ENCODE measurements at regions not wholly inside any gene's neighbourhood (a gene's known extent, or its start where the extent isn't known, plus 50 kb on each side); places are given as distances from the start of the nearest gene placed in this dataset.

- no peak for DNase-seq
These were observed 1059.0 kb upstream of the PRMT6 start for GRCh38 chr1:105997516-105997915.

DNA sequence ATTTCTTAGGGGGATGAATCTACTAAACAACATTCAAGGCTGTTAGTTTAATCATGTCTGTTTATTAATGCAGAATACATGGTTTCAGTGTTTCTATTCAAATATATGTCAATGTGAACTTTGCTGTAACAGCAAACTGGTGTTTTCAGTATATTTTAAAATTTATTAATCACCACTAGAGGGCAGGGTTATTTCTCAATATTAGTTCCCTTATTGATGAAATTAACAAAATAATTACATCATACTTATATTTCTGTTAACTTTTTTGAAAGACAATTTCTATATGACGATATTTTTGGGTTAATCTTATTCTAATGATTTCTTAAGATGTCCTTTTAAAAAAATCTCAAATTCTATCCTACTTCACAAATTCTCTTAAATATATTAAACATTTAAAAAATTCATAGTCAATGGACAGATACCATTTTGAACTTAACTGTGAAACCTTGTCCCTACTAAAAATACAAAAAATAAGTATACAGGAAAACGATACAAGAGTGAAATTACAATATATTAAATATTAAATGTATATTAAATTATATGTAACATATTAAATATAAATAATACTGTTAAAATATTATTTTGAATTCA, 1034.1 kb upstream of the PRMT6 start:
- DNase-seq: no peak

DNA sequence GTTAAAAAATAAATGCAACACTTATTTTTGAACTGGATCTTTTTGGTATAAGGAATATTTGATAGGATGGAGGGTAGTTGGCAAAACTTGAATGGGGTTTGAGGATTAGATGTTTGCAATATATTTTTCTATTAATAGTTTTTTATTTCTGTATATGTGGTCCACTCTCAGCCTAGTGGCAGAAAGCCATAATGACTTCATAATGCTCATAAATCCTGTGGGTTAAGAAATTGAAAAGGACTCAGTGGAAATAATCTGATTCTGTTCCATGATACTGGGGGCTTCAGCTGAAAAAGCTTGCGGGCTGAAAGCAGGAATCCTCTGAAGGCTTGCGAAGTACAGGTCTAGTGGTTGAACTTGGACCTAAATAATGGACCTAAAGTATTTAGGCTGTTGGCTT, 1028.6 kb upstream of the PRMT6 start:
- DNase-seq: no peak

DNA sequence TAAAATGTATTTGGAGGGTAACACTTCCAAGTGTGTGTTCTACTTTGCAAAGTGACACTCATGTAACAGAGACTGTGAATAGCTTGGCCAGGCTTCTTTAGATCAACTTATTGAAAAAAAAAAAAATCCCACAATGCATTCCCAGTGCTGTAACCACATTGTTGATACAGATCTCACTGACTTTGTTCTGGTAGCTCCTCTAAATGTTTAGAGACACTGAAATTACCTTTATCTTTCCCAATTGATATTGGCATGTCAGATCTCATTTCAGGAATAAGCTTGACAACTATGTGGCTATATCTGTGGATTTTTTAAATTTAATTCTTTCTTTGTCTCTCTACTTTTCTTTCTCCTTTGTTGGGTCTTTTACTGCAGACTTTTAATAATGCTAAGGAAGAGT, 1018.9 kb upstream of the PRMT6 start:
- DNase-seq: no peak

DNA sequence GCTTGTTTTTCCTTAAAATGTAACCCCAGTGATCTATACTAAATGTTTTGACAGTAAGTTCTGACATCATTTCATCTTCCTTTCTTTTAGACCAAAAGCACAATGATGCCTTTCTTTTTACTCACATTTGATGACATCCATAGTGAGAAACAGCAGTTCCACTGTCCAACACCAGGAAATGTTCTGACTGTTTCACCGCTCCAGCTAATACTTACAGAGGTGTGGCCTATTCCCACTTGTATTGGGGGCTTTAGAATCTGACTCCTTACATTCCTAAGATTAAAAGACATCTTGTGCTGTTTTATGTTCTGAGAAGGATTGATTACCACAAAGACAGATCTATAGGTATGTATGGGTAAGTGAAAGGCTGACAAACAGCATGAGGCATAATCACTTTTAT, 1018.2 kb upstream of the PRMT6 start:
- no peak for DNase-seq

- DNase-seq: no peak
These were observed 1012.5 kb upstream of the PRMT6 start for GRCh38 chr1:106043971-106044370.

GRCh38 chr1:106047210-106047609, 1009.3 kb upstream of the PRMT6 start:
- DNase-seq: no peak

DNA sequence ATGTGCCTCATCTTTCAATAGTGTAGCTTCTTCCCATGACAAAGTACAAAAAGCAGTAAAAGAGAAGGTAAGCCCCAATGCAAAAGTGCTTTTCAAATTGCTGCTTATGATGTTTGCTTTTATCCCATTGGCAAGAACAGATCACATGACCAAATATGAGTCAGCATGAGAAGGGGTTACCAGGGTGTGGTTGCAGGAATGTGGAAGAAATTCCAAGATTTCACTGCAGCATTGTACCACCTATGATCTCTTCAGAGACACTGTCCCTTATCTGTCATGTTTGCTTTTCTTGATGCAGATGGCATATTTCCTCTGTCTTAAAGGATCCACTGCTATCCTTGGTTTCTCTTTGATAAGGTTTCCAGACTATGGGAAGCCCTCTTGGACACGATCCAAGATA, 1006.9 kb upstream of the PRMT6 start:
- DNase-seq: no peak

DNA sequence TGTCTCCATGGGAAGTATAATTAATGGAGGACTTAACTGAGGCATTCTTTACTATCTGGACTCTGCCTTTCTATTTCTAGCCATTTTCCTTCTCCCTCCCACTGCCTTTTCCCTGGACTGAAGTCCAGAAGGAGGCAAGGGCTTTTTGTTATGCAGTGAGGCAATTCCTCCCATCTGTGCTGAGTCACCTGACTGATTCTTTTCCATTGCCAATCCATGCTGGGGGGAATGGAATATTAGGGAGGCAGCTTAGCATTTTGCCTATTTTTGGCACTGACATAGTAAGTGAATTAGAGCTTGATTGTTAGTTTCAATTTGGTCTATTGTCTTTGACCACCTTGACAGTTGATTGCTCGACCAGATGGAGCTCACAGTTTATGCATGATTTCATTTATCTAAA, 1000.6 kb upstream of the PRMT6 start:
- DNase-seq: no peak

GRCh38 chr1:106061586-106062495, 994.6 kb upstream of the PRMT6 start:
- DNase-seq: no peak

DNA sequence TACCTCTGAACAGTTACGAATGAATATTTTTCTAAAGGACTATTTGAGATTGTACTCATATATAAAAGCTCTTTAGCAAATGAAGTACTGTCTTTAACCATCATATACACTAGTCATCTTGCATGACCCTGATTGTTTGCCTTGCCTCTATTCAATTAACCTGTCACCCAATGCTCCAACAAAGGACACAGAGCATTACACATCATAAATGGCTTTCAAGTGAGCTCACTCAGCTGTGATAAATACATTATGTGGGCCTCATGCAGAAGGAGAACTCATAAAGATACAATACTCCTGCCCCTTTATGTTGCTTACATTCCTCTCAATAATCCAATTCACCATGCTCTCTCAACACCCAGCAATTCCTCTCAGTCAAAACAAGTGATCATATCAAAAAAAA, 993.0 kb upstream of the PRMT6 start:
- DNase-seq: no peak

- no peak for DNase-seq
These were observed 983.4 kb upstream of the PRMT6 start for GRCh38 chr1:106072909-106073600.

GRCh38 chr1:106080608-106081325, 975.7 kb upstream of the PRMT6 start:
- no peak for DNase-seq

DNA sequence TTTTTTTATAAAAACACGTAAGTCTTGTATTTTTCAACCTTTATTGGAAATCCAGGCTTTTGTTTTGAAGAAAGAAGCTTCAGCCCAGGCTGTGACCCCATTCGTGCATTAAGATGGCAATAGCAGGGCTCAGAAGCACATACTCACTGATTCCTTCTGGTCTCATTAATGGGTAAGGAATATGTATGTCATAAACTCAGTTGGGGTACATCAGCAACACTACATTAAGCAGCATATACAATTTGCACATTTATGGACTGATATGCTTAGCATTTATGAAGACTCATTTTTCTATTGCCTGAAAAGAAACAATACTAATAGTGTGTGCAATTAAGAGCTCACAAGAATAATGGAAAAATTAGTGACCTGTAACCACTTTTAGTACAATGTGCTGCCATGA, 945.4 kb upstream of the PRMT6 start:
- DNase-seq: no peak

GRCh38 chr1:106113851-106114250, 942.6 kb upstream of the PRMT6 start:
- DNase-seq: no peak

GRCh38 chr1:106120789-106121188, 935.7 kb upstream of the PRMT6 start:
- no peak for DNase-seq

DNA sequence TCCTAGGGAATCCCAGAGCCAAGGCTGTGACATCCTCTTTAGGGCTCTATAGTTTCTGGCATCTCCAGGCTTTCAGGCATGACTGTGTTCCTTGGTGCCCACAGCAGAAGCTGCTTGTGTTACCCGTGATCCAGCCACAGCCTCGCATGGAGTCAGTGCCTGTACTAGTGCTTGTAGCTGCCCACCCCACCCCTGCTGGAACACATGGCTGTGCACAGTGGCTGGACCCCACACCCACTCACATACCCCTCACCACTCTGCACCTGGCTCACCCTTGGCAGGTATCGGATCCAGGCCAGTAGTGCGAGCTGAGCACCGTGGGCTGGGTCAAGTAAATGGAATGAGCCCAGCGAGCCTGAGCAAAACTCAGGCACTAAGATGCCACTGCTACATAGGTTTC, 934.7 kb upstream of the PRMT6 start:
- DNase-seq: no peak

GRCh38 chr1:106134561-106134960, 921.9 kb upstream of the PRMT6 start:
- no peak for DNase-seq

DNA sequence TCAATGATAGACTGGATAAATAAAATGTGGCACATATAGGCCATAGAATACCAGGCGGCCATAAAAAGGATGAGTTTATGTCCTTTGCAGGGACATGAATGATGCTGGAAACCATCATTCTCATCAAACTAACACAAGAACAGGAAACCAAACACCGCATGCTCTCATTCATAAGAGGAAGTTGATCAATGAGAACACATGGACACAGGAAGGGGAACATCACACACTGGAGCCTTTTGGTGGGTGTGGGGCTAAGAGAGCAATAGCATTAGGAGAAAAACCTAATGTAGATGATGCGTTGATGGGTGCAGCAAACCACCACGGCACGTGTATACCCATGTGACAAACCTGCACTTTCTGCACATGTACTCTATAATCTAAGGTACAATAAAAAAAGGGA, 883.4 kb upstream of the PRMT6 start:
- no peak for DNase-seq

GRCh38 chr1:106178791-106179190, 877.7 kb upstream of the PRMT6 start:
- DNase-seq: no peak

DNA sequence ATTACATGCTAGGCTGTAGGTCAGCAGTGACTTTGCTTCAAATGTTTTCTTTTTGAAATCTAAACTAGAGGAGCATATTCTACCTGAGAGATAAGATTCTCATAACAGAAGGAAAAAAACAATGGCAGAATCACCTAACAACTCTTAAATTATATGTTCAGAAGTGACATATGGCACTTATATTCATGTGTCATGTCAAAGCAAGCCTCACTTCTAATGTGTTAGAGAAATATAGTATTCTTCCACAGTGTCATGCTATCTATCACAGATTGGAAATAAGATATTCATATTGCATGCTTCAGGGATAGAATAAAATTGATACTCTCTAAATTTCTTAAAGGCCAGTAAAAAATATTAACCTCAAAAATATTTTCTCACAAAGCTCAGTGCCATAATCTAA, 874.6 kb upstream of the PRMT6 start:
- DNase-seq: no peak

DNA sequence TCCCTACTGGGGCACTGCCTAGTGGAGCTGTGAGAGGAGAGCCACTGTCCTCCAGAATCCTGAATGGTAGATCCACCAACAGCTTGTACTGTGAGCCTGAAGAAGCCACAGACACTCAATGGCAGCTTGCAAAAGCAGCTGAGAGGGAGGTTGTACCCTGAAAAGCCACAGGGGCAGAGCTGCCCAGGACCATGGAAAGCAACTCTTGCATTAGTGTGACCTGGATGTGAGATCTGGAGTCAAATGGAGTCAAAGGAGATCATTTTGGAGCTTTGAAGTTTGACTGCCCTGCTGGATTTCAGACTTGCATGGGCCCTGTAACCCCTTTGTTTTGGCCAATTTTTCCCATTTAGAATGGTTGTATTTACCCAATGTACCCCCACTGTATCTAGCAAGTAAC, 871.4 kb upstream of the PRMT6 start:
- no peak for DNase-seq

- no peak for DNase-seq
These were observed 866.7 kb upstream of the PRMT6 start for GRCh38 chr1:106189780-106190179.
